Ishikawa (cell line): ENCODE measurements at regions not wholly inside any gene's neighbourhood (a gene's known extent, or its start where the extent isn't known, plus 50 kb on each side); places are given as distances from the start of the nearest gene placed in this dataset.
A peak's percentile ranks its signal among the peaks of the same experiment; 100 is the strongest.

Experiments
- CEBPB ChIP-seq: IDR thresholded peaks from 2 replicates; pipeline ENCODE4 v1.6.1; 2012
- CREB1 ChIP-seq: IDR thresholded peaks from 2 replicates; pipeline ENCODE4 v1.6.1; 2012; ENCODE audit warnings: low read depth
- EP300 ChIP-seq: IDR thresholded peaks from 2 replicates; pipeline ENCODE4 v1.6.1; 2012; ENCODE audit warnings: borderline replicate concordance
- MAX ChIP-seq: IDR thresholded peaks from 2 replicates; pipeline ENCODE4 v1.6.1; 2012
- NFIC ChIP-seq: IDR thresholded peaks from 2 replicates; pipeline ENCODE4 v1.6.1; 2012
- RAD21 ChIP-seq: IDR thresholded peaks from 2 replicates; pipeline ENCODE4 v1.6.1; 2012; ENCODE audit warnings: low read depth
- TCF12 ChIP-seq: IDR thresholded peaks from 2 replicates; pipeline ENCODE4 v1.6.1; 2012; ENCODE audit warnings: low read depth
- TF ChIP-seq, protein P1 (sequence below): IDR thresholded peaks from 2 replicates; pipeline ENCODE4 v1.6.1; 2012; ENCODE audit warnings: low read depth, mild to moderate bottlenecking
- TF ChIP-seq, protein P2 (sequence below): IDR thresholded peaks from 2 replicates; pipeline ENCODE4 v1.6.1; 2012

DNA sequence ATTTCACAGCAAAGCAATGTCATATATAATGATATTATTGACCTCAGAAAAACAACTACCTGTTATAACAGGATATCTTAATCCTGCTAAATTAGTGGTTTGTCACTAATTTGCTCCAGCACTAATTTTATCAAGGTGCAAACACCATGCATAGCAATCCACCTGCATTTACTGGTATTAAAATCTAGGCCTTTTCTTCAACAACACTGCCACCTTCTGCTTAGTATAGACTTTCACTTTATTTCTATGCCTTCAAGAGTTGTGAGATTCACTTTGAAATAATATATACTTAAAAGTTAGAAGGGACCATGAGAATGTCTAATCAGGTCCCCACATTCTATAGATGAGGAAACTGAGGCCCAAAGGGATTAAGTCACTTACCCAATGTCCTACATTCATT lies 82.1 kb upstream of the IQCM start:
- TF ChIP-seq RAD21, result peak; percentile 77
- TF ChIP-seq TCF12, result no peak
- TF ChIP-seq, protein P1, sequence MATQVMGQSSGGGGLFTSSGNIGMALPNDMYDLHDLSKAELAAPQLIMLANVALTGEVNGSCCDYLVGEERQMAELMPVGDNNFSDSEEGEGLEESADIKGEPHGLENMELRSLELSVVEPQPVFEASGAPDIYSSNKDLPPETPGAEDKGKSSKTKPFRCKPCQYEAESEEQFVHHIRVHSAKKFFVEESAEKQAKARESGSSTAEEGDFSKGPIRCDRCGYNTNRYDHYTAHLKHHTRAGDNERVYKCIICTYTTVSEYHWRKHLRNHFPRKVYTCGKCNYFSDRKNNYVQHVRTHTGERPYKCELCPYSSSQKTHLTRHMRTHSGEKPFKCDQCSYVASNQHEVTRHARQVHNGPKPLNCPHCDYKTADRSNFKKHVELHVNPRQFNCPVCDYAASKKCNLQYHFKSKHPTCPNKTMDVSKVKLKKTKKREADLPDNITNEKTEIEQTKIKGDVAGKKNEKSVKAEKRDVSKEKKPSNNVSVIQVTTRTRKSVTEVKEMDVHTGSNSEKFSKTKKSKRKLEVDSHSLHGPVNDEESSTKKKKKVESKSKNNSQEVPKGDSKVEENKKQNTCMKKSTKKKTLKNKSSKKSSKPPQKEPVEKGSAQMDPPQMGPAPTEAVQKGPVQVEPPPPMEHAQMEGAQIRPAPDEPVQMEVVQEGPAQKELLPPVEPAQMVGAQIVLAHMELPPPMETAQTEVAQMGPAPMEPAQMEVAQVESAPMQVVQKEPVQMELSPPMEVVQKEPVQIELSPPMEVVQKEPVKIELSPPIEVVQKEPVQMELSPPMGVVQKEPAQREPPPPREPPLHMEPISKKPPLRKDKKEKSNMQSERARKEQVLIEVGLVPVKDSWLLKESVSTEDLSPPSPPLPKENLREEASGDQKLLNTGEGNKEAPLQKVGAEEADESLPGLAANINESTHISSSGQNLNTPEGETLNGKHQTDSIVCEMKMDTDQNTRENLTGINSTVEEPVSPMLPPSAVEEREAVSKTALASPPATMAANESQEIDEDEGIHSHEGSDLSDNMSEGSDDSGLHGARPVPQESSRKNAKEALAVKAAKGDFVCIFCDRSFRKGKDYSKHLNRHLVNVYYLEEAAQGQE, result no peak
- TF ChIP-seq CEBPB, result no peak
- no peak for TF ChIP-seq MAX
- no peak for TF ChIP-seq CREB1
- TF ChIP-seq EP300, result no peak
- TF ChIP-seq, protein P2, sequence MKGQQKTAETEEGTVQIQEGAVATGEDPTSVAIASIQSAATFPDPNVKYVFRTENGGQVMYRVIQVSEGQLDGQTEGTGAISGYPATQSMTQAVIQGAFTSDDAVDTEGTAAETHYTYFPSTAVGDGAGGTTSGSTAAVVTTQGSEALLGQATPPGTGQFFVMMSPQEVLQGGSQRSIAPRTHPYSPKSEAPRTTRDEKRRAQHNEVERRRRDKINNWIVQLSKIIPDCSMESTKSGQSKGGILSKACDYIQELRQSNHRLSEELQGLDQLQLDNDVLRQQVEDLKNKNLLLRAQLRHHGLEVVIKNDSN, result no peak
- no peak for TF ChIP-seq NFIC
